SW 1271 (cell line): ENCODE measurements at regions not wholly inside any gene's neighbourhood (a gene's known extent, or its start where the extent isn't known, plus 50 kb on each side); places are given as distances from the start of the nearest gene placed in this dataset.

Experiments
- DNase-seq, 2 experiments: peaks; one replicate each; lab custom pipeline; 2025; lab: John Stamatoyannopoulos, UW

DNA sequence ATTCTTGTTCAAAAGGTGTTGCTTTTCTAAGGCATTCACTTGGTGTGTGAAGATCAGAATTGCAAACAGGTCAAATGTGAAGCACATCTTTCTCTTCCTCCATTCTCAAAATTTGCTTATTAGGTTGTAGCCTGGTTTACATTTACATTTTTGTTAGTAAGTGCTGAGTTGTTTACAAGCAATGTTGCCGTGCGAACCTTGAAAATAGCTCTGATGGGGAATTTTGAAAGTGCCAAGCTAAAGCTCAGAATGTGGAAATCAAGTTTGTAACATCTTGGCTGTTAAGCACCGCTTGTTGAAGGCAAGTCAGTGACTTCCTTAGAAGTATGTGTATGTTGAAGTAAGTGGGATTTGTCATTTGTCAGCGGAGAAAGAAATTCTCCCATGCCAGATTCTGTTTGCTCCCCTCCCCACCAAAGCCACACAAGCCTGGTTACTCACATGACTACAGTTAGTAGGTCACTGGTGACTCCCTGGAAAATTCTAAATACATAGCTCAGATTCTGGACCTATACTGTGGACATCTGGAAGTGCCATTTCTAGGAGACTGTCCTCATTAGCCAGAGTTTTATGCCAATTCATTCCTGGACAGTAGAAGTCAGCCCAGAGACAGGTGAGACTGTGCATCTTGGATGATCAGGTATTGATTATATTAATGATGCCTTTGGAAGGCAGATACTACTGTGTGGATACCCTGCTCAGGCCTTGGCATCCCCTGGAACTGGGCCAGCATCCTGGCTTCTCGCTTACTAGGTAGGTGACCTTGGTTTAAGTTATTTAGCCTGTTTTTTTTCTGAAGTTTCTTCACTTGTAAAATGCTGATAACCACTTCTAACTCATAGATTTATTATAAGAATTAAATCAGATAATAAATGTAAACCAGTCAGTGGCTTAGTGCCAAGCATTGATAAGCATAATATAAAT lies 390.6 kb upstream of the SEMA6D start:
- no peak for DNase-seq

DNA sequence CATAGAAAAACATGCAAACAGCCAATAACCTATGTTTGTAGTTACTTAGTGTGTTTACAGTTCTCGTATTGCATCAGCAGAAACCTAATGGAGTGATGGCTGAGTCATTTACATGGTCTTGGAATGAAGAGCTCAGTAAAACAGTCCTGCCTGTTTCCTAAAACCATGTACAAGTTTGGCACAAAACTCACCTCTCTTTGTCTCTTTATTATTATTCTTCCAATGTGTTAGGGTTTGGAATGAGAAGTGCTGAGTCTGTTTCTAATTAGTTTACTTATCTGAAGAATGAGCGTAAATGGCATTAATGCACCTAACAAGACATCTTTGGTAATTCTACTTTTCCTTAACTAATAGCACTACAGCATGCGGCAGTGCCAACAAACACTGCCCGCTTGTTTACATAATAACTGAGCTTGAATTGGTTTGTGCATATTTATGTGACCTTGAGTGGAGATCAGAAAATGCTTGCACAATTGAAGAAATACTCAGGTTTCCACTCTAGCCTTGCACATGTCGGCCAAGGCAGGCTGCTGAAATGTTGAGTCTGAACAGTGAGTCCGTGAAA lies 385.4 kb upstream of the SEMA6D start:
- no peak for DNase-seq

DNA sequence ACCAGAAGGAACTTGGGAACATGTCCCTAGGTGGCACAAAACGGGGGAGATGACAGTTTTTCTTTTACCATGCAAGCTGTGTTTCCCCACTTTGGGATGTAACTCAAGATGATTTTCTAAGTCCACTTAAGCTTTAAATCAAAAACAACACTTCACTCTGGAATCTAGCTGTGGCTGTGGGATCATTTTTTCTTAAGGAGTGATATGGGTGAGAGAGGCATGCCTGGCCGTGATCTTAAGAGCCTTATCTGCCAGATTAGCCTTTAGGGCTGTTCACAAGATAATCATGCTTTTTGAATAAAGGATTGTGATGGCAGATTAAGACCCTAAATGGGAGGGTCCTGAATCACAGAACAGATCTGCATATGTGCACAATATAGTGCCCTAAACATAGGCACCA lies 384.8 kb upstream of the SEMA6D start:
- no peak for DNase-seq

DNA sequence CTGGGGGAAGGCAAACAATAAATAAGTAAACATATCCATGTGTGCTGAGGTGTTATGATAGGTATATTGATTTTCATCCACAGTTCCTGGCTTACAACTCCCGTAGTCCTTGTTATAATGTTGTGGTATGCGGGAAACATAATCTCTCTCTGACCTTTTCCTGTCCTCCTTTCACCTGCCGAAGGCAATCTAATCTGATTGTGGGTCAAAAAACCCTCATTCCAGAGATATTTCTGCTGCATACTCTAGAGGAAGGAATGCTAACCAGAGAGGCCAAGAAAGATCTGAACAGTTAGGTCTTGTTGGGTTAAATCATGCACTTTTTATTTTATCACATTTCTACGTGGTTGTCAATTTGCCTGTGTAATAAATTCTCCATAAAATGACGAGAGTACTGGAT lies 383.6 kb upstream of the SEMA6D start:
- DNase-seq: no peak

DNA sequence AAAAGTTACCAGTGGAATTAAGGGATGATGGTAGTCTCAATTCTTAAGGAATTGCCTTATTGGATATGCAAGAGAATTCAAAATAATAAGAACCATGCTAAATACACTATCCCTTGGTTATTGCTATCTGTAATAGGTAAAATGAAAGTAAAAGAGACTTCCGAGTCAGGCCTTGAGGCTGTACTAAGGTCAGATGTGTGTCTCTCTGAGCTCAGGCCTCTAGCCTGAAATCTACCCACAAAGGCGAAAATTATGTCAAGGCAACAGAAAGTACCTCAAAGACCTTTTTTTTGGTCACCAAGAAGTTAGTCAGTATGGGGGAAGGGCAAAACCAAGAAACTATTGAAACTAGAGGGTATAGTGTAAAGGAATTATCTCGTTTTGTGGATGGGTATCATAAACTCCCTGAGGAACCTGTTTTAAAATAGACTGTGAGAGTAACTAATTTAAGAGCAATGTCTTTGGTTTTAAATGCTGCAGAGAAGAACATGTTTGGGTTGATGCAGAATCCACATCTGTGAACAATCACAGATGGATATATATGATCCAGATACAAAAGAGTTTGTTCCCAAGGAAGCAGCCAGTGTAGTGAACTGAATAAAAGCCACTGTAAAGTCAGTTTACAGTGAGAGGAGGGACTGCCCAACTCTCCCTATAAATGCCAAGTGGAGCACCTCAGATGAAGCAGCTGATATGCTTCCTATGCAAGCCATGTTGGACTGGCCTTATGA lies 382.3 kb upstream of the SEMA6D start:
- no peak for DNase-seq

DNA sequence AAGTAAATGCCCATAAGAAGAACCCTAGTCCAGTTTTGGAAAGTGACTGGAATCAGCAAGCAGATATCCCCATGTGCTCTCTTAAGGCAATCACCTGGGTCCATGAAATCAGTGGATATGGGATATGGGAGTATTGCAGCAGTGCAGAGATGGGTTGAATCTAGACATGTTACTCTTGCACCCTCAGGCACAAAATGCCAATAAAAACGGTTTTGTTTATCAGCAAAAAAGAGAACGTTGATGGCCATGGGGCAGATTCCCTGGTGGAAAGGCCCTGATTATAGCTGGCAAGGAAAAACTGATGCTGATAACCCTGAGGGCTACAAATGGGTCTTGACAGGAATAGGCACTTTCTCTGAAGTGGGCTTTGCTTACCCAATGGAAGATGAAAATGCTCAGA lies 380.2 kb upstream of the SEMA6D start:
- DNase-seq: no peak

DNA sequence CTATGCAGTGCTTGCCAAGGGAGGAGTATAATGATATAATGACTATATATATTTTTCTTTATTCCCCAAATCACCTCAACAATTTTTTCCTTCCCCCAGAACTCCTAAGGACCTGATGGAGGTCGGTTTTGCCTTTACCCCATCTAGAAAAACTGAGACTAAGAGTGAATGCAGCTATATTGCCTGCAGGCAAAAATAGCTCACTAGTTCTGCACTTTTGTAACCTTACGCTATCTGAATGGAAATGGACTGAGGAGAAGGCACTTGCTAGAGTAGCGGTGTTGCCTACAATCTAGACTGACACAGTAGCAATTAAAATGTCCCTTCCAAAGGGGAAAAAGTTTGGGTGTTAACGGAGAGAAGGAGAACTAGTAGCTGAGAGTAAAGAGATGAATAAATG lies 379.5 kb upstream of the SEMA6D start:
- no peak for DNase-seq

DNA sequence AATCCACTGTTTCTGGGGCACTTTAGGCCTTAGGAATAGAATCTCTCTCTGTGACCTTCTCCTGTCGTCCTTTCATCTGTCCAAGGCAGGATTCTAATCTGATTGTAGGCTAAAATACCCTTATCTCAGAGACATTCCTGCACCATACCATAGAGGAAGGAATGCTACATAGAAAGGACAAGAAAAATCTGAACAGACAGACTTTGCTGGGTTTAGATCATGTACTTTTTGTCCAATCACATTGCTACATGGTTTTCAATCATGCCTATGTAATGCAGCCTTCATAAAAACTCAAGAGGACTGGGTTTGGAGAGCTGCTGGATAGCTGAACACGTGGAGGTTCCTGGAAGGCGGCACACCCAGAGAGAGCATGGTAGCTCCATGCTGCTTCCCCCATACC lies 378.5 kb upstream of the SEMA6D start:
- no peak for DNase-seq

DNA sequence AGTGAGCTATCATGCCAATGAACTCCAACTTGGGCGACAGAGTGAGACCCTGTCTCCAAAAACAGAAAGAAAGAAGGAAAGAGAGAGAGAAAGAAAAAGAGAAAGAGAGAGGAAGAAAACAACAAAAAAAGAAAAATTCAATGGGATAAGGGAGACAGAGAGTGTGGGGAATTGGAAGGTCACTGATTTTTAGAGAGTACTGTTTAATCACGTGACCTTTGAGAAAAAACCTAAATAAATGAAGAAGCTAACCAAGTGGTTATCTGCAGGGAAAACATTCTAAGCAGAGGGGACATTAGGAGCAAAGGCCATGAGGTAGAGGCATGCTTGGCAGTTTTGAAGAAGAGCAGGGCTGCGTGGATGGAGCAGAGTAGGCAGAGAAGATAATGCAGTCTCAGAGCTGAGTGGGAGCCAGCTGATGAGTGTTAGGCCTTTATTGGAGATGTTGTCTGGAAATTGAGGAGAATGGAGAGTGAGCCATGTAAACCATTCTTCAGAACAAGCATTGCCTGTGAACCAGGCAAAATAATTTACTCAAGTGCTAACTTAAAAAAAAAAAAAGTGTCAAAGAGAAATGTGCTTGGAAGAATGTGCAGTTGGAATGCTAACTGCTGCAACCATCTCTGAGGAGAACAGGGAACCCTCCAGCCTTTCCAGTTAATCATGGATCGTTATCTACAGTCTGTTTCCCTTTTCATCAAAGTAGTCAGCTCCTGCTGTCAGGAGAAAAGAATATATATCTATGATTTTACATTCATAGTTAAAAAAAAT lies 377.3 kb upstream of the SEMA6D start:
- DNase-seq: no peak

DNA sequence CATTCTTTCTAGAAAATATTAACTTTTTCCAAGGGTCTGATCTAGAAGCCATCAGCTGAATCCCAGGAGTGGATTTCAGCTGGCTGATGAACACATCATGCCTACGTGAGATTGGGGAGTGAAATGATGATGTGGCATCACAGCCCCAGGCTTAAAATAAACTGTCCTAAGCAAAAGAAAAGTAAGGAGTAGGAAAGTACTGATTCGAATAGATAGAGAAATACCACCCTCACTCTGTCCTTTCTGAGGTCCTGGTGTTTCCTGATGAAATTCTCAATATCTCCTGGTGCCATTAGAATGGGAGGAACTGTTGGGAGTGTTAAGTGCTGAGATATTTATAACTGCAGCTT lies 376.8 kb upstream of the SEMA6D start:
- DNase-seq: no peak

DNA sequence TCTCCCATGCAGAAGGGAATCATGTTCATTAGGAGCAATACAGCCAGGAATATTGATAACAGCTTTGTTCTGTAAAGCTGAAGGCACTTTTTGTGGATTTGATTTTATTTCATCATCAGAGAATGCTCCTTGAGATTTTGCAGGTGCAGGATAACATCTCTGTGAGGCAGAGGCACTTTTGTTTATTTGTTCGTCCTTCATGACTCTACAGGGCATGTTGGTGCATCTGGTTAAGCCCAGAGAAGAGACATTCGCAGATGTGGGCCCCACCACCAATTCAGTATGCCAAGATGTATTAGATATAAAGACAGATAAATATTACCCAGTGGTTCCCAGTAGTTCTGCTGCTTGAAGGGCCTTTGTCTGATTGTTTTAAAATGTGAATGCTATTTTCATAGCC lies 368.1 kb upstream of the SEMA6D start:
- DNase-seq: no peak

DNA sequence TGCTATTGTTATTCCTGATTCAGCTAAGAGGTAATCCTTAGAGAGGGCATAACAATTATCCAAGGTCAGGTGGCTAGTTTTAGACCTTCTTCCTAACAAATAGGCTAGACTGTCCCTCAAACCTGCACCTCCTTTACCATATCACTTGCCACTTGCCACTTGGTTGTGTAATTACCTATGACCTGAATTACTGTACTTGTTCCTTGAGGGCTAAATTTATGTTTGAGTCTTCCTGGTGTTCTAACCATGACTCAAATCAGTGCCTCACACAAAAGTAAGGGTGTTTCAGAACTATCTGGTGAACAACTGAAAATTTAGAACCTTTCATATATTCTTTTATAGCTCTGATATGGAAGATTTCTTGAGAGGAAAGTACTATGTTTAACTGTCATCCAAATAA lies 365.8 kb upstream of the SEMA6D start:
- no peak for DNase-seq

DNA sequence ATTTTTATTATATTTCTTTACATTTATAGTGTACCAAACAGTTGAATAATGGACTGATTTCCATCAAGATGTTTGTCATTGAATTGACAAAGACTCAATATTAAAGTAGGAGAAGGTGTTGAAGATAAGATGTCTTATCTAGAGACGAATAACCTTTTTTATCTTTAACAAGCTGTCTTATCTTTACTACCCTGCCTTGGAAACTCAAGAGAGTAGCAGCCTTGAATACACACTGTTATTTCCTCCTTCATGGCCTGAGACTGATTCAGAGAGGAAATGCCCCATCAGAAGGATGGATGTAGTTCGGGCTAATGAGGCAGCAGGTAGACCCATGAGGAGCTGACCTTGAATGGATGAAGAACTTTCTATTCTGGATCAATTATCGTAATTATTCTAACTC lies 365.1 kb upstream of the SEMA6D start:
- DNase-seq: no peak

DNA sequence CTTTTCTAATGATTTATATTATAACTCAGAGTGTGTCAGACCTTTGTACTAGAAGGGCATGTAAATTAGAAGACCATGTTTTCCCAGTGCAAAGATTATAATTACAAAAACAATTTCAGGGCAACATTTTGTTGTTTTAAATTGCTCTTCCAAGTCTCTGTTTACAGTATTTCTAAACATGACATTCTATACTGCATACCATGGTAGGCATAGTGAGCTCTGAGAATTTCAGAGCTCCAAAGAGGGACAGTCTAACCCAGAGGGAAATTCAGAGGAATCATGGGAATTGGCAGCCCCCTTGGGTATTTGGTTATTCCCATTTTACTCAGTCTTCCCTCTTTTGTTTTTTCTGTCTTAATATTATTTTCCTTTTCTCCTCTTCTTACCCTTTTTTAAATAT lies 361.5 kb upstream of the SEMA6D start:
- no peak for DNase-seq

DNA sequence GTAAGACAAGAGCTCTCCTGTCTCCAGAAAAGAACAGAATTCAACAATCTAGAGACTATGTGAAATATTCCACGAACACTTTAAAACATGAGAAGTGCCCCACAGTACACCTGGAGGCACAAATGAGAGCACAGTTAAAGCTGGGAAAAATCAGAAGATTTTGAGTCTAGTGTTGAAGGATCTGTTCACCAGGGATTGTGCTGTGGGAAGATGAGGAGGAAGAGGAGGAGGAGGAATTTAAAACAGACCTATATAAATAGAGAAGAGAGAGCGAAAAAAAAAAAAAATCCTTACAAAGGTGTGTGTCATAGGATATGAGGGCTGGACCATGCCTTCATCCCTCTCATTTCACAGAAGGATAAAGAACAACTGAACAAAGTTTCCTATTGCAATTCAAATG lies 361.0 kb upstream of the SEMA6D start:
- no peak for DNase-seq

DNA sequence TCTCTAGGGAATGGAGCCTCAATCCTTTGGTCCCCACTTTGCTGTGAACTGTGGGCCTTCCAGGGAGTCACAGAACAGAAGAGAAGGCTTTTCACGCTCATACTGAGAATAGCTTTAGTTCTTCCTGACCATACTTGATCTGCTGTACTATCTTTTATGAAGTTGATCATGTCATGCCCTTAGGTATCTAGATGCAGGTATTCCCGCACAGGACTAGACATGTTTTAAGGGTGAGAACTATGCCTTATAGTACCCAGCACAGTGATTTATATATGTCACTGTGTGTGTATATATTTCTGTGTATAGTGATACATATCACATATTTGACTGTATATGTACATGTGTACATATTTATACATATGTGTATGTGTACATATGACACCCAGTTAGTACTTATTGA lies 358.4 kb upstream of the SEMA6D start:
- DNase-seq: no peak

DNA sequence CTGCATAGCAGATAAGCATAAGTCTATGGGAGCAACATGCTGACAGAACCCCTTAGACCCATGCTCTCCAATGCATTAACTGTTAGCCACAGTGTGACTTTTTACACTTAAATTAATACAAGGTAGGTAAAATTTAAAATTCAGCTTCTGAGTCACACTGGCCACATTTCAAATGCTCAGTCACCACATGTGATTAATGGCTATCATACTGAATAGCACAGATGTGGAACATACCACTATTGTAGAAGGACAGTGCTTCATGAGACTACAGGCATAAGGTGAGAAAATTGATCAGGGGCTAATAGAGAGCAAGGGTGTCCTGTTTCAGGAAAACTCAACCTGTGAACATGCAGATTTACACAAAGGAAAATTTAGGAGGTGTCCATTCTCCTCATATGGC lies 357.0 kb upstream of the SEMA6D start:
- DNase-seq: no peak

DNA sequence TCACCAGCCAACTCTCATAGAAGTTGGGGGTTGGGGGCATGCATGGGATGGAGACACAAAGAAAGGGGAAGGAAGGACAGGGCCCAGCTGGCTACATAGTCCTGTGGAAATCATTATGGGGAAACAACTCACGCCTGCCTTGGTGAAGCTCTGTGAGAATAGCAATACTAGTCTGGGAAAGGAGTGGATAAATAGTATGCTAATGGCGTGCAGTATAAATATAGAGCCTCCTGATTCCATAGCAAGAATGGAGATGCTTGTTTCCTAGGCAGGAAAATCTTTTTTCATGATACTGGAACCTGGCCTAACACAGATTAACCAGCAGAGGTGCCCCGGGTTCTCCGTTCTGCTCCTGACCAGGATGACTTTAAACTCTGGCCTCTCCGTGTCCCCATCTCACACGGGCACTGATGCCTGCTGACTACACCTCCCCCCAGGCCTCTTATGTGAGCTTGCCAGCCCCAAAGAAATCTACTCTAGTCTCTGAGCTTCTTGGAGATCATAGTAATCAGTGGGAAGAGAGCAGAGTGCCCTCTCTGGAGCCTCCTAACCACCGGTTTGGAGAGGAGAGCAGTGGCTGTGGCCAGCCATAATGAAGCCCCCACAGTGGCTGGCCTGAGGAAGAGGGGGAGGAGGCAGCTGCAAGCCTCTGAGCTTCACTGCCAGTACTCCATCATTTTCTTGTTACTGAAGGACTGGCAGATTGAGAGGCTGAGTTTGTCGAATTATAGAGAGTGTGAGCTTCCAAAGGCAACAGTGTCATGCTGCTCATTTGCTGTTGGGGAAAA lies 355.0 kb upstream of the SEMA6D start:
- DNase-seq: no peak

DNA sequence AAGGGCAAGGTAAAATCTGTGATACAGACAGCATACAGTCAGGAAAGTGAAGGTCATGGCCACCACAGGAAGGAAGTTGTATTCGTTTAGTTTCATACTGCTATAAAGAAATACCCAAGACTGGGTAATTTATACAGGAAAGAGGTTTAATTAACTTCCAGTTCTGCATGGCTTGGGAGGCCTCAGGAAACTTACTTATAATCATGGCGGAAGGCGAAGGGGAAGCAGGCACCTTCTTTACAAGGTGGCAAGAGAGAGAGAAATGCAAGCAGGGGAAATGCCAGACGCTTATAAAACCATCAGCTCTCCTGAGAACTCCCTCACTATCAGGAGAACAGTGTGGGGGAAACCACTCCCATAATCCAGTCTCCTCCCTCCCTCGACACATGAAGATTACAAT lies 353.7 kb upstream of the SEMA6D start:
- DNase-seq: no peak

DNA sequence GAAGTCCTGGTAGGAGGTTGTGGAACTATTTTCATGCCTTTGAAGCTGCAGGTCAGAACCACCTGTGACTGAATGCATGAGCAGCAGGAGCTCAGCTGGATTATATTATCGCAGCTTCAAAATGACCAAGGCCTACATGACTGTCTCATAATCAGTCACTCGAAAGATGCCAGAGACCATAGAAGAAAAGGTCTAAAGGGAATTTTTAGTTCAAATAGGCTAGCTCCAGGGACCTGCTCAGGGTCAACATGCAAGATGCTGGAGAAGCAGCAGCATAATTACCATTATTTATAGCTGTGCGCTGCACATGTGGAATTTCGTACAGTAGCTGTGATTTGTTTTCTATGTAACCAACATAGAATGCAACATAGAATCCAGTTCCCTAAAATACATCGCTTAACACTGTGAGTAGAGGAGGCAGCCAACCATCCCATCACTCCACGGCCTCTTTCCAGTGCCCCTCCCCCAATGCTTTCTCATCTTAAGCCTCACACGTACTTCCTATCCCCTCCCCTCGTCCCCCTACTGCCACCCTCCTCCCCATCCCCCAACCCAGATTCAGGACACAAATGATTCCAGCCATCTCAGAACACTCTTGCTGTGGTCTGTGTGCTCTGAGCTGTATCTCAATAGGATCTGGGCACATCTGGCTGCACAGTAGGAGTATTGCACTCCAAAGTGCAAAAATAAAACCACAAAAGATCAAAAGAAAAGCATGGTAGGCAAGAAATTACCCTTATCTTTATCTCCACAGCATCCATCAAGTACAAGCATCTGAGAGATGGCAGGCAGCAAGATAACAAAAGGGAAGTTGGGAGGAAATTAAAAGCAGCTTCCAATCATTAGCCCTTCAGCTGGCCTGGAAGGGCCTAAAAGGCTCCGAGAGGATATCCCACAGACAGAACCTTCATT lies 352.8 kb upstream of the SEMA6D start:
- no peak for DNase-seq

DNA sequence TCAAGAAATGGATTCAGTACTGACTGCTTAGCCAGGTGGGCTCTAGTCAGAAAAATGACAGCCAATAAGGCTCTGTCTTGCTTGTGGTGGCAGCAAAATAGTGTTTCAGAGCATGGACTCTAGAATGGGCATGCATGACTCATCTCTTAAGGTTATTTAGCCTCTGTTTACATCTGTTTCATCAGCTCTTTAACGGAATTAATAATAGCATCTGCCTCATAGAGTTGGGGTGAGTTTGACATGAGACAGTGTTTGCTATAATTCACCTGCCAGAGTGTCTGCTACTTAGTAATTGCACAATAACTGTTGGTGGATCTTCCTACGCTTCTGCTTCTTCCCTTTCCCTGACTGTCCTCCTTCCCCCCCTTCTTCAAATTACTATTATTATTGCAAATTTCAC lies 350.4 kb upstream of the SEMA6D start:
- no peak for DNase-seq
